GM10248 (cell line): ENCODE measurements at regions not wholly inside any gene's neighbourhood (a gene's known extent, or its start where the extent isn't known, plus 50 kb on each side); places are given as distances from the start of the nearest gene placed in this dataset.
"Not testable (repeated sequence)": the region's sequence is repeated elsewhere in the genome, so short reads cannot be mapped to it uniquely, and the experiment has no call there.

Experiments used
- CTCF ChIA-PET: fragments of 300-600 bp; sonication (Branson Sonifier 250); formaldehyde crosslinking; extraction: SDS; loops from one replicate; lab custom pipeline; 2021; ENCODE audit warnings: antibody characterized with exemption; lab: Yijun Ruan, JAX
- POLR2A ChIA-PET: fragments of 350-650 bp; sonication (Branson Sonifier 250); formaldehyde crosslinking; extraction: SDS; loops from one replicate; lab custom pipeline; 2020; ENCODE audit warnings: antibody characterized with exemption; lab: Yijun Ruan, JAX
- DNase-seq: peaks from one replicate; pipeline ENCODE4 v3.0.0; 2012; ENCODE audit errors: extremely low spot score
- TF ChIP-seq, protein P1 (sequence below): IDR thresholded peaks from 2 replicates; pipeline ENCODE4 v1.5.1; 2012; ENCODE audit warnings: mild to moderate bottlenecking, low read depth; ENCODE audit errors: extremely low read depth, missing control alignments, control extremely low read depth

DNA sequence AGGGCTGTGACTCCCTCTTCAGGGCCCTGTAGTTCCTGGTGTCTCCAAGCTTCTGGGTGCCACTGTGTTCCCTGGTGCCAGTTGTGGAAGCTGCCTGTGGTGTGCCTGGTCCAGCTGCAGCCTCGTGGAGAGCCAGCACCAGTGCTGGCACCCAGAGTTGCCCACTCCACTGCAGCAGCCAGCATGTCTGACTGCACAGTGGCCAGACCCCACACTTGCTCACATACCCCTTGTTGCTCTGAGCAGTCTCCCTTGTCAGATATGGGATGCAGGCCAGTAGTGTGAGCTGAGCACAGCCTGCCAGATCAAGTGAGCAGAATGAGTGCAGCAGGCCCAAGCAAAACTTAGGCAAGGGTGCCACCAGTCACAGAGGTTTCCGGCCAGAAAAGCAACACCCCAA is 108.6 kb downstream of the ZMAT1 start:
- ChIA-PET POLR2A (no interaction called here), CTCF (no interaction called here)
- TF ChIP-seq, protein P1, sequence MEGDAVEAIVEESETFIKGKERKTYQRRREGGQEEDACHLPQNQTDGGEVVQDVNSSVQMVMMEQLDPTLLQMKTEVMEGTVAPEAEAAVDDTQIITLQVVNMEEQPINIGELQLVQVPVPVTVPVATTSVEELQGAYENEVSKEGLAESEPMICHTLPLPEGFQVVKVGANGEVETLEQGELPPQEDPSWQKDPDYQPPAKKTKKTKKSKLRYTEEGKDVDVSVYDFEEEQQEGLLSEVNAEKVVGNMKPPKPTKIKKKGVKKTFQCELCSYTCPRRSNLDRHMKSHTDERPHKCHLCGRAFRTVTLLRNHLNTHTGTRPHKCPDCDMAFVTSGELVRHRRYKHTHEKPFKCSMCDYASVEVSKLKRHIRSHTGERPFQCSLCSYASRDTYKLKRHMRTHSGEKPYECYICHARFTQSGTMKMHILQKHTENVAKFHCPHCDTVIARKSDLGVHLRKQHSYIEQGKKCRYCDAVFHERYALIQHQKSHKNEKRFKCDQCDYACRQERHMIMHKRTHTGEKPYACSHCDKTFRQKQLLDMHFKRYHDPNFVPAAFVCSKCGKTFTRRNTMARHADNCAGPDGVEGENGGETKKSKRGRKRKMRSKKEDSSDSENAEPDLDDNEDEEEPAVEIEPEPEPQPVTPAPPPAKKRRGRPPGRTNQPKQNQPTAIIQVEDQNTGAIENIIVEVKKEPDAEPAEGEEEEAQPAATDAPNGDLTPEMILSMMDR = no peak
- no peak for DNase-seq

DNA sequence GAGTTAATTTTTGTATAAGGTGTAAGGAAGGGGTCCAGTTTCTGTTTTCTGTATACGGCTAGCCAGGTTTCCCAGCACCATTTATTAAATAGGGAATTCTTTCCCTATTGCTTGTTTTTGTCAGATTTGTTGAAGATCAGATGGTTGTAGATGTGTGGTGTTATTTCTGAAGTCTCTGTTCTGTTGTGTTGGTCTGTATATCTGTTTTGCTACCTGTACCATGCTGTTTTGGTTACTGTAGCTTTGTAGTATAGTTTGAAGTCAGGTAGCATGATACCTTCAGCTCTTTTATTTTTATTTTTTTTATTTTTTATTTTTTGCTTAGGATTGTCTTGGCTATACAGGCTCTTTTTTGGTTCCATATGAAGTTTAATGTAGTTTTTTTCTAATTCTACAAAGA is 114.1 kb downstream of the ZMAT1 start:
- CTCF ChIA-PET, POLR2A ChIA-PET: not testable (repeated sequence)

DNA sequence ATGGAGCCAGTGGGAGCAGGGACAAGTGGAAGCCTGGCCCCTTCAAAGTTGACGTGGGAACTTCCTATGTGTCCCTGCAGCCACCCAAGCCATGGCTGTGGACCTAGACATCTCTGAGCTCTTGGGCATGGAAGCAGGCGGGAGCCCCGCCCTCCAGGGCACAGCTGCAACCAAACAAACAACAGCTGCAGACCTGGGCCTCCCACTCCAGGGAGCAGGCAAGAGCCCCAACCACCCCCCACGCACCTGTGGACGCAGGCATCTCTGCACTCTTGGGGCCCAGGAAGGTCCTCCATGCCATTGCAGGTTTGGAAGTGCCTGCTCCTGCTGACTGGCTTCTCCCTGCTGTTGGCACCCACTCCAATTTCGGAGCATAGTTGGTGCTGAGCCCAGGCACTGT is 118.6 kb downstream of the ZMAT1 start:
- ChIA-PET POLR2A (no interaction called here), CTCF (interaction anchor here (0.9 kb wide), 1 partner anchor 398 kb away, joined by 3 read pairs; no protein-coding TSS in a partner anchor)
- TF ChIP-seq, protein P1 = no peak
- DNase-seq = no peak

More for the DNA sequence above, 114.1 kb downstream of the ZMAT1 start:
- DNase-seq = not testable (repeated sequence)

DNA sequence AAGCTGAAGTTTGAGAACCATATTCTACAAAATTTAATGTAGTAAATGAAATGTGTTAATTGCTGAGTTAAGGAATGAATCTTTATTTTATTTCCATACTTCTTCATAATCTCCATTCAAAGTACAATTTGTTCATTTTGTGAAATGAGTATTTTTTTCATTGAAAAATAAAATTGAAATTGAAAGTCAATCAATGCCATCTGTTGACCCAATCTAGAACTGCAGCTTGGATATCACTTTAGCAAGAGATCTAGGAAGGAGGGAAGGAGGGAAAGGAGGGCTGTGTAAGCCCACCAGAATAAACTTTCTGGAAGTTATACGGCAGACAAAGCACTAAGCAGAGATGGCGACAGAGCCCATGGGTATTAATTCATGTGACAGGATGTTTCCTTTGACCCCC is 128.4 kb downstream of the ZMAT1 start:
- no peak for DNase-seq
- CTCF ChIA-PET = interaction anchor here (1.0 kb wide), 1 partner anchor 11 kb away, joined by 3 read pairs; no protein-coding TSS in a partner anchor
- POLR2A ChIA-PET = no interaction called here
- TF ChIP-seq, protein P1 = peak; percentile 30

DNA sequence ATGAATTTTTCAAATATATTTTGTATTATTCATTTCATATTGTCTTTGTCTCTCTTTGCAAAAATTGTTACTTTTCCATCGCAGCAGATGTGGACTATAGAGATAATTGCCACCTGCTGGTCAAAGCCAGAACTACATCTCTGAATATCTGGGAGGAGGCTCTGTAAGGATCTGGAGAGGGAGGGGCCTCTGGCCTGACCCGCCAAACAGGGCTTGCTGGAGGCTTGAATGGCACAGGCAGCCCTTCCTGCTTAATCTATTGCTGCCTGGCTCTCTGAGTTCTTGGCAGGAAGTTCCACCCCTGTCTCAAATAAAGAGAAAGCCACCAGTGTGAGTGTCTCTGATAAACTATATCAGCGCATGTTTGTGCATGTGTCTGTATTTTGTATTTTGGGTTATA is 132.4 kb downstream of the ZMAT1 start:
- POLR2A ChIA-PET = no interaction called here
- CTCF ChIA-PET = no interaction called here

DNA sequence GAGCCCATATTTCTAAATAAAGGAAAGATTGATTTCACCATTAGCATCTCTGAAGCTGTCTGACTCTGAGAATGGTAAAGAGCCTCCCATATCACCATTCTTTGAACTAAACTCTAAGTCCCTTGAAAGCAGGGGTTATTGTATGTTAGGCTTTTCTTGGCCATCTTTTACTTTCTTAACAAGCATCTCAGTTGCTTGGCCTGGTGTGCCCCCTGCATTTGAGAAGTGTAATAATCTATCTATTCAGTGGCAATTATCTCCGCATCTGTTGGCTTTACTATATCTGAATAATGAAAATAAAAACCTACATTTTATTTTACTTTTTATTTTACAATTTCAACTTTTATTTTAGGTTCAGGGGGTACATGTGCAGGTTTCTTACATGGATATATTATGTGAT is 128.3 kb upstream of the ARMCX2 start:
- ChIA-PET CTCF (no interaction called here), POLR2A (no interaction called here)
- TF ChIP-seq, protein P1 = no peak
- no peak for DNase-seq

More for the DNA sequence above, 132.4 kb downstream of the ZMAT1 start:
- TF ChIP-seq, protein P1 = peak; percentile 53
- DNase-seq = peak; percentile 52

DNA sequence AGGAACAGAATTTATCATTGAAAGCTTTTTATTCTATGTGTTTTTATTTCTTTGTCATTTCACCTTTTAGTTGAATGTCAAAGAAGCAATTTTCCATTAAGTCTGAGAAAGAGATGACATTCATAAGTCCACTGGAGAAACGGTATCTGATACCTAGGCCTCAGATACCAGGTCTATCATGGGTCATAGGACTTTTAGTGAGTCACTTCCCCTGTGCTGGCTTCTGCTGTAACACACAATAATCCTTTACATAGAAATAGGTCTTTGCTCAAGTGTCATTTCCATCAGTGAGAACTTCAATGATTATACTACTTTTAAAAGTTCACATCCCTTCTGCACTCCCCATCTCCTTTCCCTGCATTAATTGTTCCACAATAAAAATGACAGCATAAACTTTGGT is 125.5 kb upstream of the ARMCX2 start:
- DNase-seq = no peak
- ChIA-PET POLR2A (no interaction called here), CTCF (no interaction called here)
- TF ChIP-seq, protein P1 = no peak

DNA sequence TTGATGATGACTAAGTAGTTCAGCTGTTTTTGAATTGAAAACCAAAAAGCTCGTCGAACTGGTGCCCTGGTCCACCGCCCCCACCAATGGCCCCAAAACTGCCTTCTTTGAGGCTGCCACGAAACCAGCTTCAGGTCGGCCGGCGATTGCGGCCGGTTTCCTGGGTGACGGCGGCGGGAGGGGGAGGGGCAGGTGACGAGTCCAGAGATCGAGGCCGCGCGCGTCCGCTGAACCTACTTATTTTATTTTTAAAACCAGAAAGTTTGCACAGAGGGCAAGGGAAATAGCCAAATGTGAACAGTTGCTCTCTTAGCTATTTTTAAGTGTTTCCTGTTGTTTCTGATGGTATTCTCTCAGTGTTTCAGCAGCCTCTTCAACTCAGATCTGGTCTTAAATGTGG is 120.8 kb upstream of the ARMCX2 start:
- CTCF ChIA-PET = interaction anchor here (1.3 kb wide), 1 partner anchor 22 kb away, joined by 4 read pairs; no protein-coding TSS in a partner anchor
- DNase-seq = peak; percentile 4
- POLR2A ChIA-PET = not testable (repeated sequence)
